ENCODE measurements at regions not wholly inside any gene's neighbourhood (a gene's known extent, or its start where the extent isn't known, plus 50 kb on each side); places are given as distances from the start of the nearest gene placed in this dataset.

GRCh38 chr1:59022799-59023198 lies 239.0 kb upstream of the JUN start:
- Histone ChIP-seq H3K79me2 (ENCODE audit: insufficient read depth, low read length) (no peaks in the 10 kb centered on the region), H3F3A (ENCODE audit: low read depth) (no peaks in the 10 kb centered on the region), H3K9ac (ENCODE audit: low read depth, low read length, poor library complexity, severe bottlenecking) (no peak overlapping the region), H3K9me2 (replicated peaks; ENCODE audit: low read depth, low read length) (no peaks in the 10 kb centered on the region), H2AFZ (ENCODE audit: low read length) (no peak overlapping the region), H3K27me3 (ENCODE audit: insufficient read depth, low read length, poor library complexity, severe bottlenecking) (no peaks in the 10 kb centered on the region), H3K4me2 (ENCODE audit: low read depth, low read length, poor library complexity, severe bottlenecking) (no peak overlapping the region), H3K4me1 (ENCODE audit: insufficient read depth, low read length, poor library complexity, severe bottlenecking) (peaks cover 21% of the 10 kb centered on the region), H4K20me1 (ENCODE audit: insufficient read depth, low read length, poor library complexity, severe bottlenecking) (no peaks in the 10 kb centered on the region), H3K36me3 (ENCODE audit: insufficient read depth, low read length) (no peaks in the 10 kb centered on the region), H3K4me3 (ENCODE audit: low read length, poor library complexity, severe bottlenecking) (no peak overlapping the region), H3K9me3 (ENCODE audit: insufficient read depth, low read depth, low read length) (no peaks in the 10 kb centered on the region)
- TF ChIP-seq CTCF (conservative IDR thresholded peaks at IDR 0.05; ENCODE audit: low read length), result no peak

GRCh38 chr1:59025201-59025600 lies 241.4 kb upstream of the JUN start:
- Histone ChIP-seq H3K9me3 (ENCODE audit: insufficient read depth, low read depth, low read length) (no peaks in the 10 kb centered on the region), H4K20me1 (ENCODE audit: insufficient read depth, low read length, poor library complexity, severe bottlenecking) (no peaks in the 10 kb centered on the region), H3K27me3 (ENCODE audit: insufficient read depth, low read length, poor library complexity, severe bottlenecking) (no peaks in the 10 kb centered on the region), H3K9me2 (replicated peaks; ENCODE audit: low read depth, low read length) (no peaks in the 10 kb centered on the region), H3F3A (ENCODE audit: low read depth) (no peaks in the 10 kb centered on the region), H3K4me1 (ENCODE audit: insufficient read depth, low read length, poor library complexity, severe bottlenecking) (peaks cover 14% of the 10 kb centered on the region), H3K4me3 (ENCODE audit: low read length, poor library complexity, severe bottlenecking) (no peak overlapping the region), H3K9ac (ENCODE audit: low read depth, low read length, poor library complexity, severe bottlenecking) (no peak overlapping the region), H3K79me2 (ENCODE audit: insufficient read depth, low read length) (no peaks in the 10 kb centered on the region), H3K36me3 (ENCODE audit: insufficient read depth, low read length) (no peaks in the 10 kb centered on the region), H2AFZ (ENCODE audit: low read length) (no peak overlapping the region), H3K4me2 (ENCODE audit: low read depth, low read length, poor library complexity, severe bottlenecking) (no peak overlapping the region)
- no peak for TF ChIP-seq CTCF (conservative IDR thresholded peaks at IDR 0.05; ENCODE audit: low read length)
- TF ChIP-seq EZH2phosphoT487 (IDR thresholded peaks at IDR 0.05; ENCODE audit: borderline replicate concordance), result no peak

GRCh38 chr1:59025898-59026426 lies 242.1 kb upstream of the JUN start:
- H3K4me2 ChIP-seq (ENCODE audit: low read depth, low read length, poor library complexity, severe bottlenecking), result no peak overlapping the region

More at GRCh38 chr1:59025898-59026426, 242.1 kb upstream of the JUN start:
- TF ChIP-seq CTCF (conservative IDR thresholded peaks at IDR 0.05; ENCODE audit: low read length) (no peak), EZH2phosphoT487 (IDR thresholded peaks at IDR 0.05; ENCODE audit: borderline replicate concordance) (no peak)
- H4K20me1 ChIP-seq (ENCODE audit: insufficient read depth, low read length, poor library complexity, severe bottlenecking), result no peaks in the 10 kb centered on the region
- peaks cover 7% of the 10 kb centered on the region for H3K4me1 ChIP-seq (ENCODE audit: insufficient read depth, low read length, poor library complexity, severe bottlenecking)
- H3K4me3 ChIP-seq (ENCODE audit: low read length, poor library complexity, severe bottlenecking), result no peak overlapping the region
- H3K9me3 ChIP-seq (ENCODE audit: insufficient read depth, low read depth, low read length), result no peaks in the 10 kb centered on the region
- no peak overlapping the region for H2AFZ ChIP-seq (ENCODE audit: low read length)
- no peaks in the 10 kb centered on the region for H3K9me2 ChIP-seq (replicated peaks; ENCODE audit: low read depth, low read length)
- H3F3A ChIP-seq (ENCODE audit: low read depth), result no peaks in the 10 kb centered on the region
- no peak overlapping the region for H3K9ac ChIP-seq (ENCODE audit: low read depth, low read length, poor library complexity, severe bottlenecking)
- H3K79me2 ChIP-seq (ENCODE audit: insufficient read depth, low read length), result no peaks in the 10 kb centered on the region
- H3K27me3 ChIP-seq (ENCODE audit: insufficient read depth, low read length, poor library complexity, severe bottlenecking), result no peaks in the 10 kb centered on the region
- no peaks in the 10 kb centered on the region for H3K36me3 ChIP-seq (ENCODE audit: insufficient read depth, low read length)

Data from Loucy (cell line).